ENCODE measurements at regions not wholly inside any gene's neighbourhood (a gene's known extent, or its start where the extent isn't known, plus 50 kb on each side); places are given as distances from the start of the nearest gene placed in this dataset.
"Not testable (repeated sequence)": the region's sequence is repeated elsewhere in the genome, so short reads cannot be mapped to it uniquely, and the experiment has no call there.

- H3K9me3 ChIP-seq (ENCODE audit: low read depth): no peaks in the 10 kb centered on the region
- H3K27ac ChIP-seq: no peak overlapping the region
- no peak overlapping the region for H3K4me3 Mint-ChIP-seq
- no peak overlapping the region for H3K4me2 ChIP-seq
- no peaks in the 10 kb centered on the region for H3K79me2 ChIP-seq (ENCODE audit: low read depth)
- H3K9ac ChIP-seq: no peak overlapping the region
- H3K4me1 Mint-ChIP-seq: peaks cover 6% of the 10 kb centered on the region
- no peak overlapping the region for H3K27ac Mint-ChIP-seq
- TF ChIP-seq EZH2 (IDR thresholded peaks at IDR 0.05) (no peak), EZH2phosphoT487 (IDR thresholded peaks at IDR 0.05) (no peak)
- TF ChIP-seq, protein P1, sequence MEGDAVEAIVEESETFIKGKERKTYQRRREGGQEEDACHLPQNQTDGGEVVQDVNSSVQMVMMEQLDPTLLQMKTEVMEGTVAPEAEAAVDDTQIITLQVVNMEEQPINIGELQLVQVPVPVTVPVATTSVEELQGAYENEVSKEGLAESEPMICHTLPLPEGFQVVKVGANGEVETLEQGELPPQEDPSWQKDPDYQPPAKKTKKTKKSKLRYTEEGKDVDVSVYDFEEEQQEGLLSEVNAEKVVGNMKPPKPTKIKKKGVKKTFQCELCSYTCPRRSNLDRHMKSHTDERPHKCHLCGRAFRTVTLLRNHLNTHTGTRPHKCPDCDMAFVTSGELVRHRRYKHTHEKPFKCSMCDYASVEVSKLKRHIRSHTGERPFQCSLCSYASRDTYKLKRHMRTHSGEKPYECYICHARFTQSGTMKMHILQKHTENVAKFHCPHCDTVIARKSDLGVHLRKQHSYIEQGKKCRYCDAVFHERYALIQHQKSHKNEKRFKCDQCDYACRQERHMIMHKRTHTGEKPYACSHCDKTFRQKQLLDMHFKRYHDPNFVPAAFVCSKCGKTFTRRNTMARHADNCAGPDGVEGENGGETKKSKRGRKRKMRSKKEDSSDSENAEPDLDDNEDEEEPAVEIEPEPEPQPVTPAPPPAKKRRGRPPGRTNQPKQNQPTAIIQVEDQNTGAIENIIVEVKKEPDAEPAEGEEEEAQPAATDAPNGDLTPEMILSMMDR (IDR thresholded peaks at IDR 0.05): no peak
- H3K9me3 Mint-ChIP-seq: no peaks in the 10 kb centered on the region
- H3K27me3 ChIP-seq: no peaks in the 10 kb centered on the region
- no peak overlapping the region for H2AFZ ChIP-seq (replicated peaks)
- H3K27me3 Mint-ChIP-seq (ENCODE audit: insufficient read depth, low read depth): peaks cover 4% of the 10 kb centered on the region
- peaks cover 10% of the 10 kb centered on the region for H3K4me1 ChIP-seq
- H3K36me3 ChIP-seq: no peaks in the 10 kb centered on the region
- DNase-seq (ENCODE audit: low spot score): no peak
- no peaks in the 10 kb centered on the region for H3F3A ChIP-seq (ENCODE audit: low read depth)
- no peaks in the 10 kb centered on the region for H3K36me3 Mint-ChIP-seq
- H3K4me3 ChIP-seq: no peak overlapping the region
- H4K20me1 ChIP-seq (ENCODE audit: low read depth): no peaks in the 10 kb centered on the region
These were observed 234.4 kb downstream of the SHQ1 start for GRCh38 chr3:72613871-72614270.

GRCh38 chr3:72609114-72609513 lies 239.1 kb downstream of the SHQ1 start:
- not testable (repeated sequence) for DNase-seq (ENCODE audit: low spot score); H3K27ac Mint-ChIP-seq; H3K36me3 ChIP-seq; H3K4me1 ChIP-seq; H3K79me2 ChIP-seq (ENCODE audit: low read depth); H2AFZ ChIP-seq (replicated peaks); H3K9me3 Mint-ChIP-seq; H3K4me2 ChIP-seq; H4K20me1 ChIP-seq (ENCODE audit: low read depth); H3K4me3 Mint-ChIP-seq; H3F3A ChIP-seq (ENCODE audit: low read depth); H3K9me3 ChIP-seq (ENCODE audit: low read depth); H3K4me3 ChIP-seq; H3K27ac ChIP-seq; H3K36me3 Mint-ChIP-seq; H3K27me3 Mint-ChIP-seq (ENCODE audit: insufficient read depth, low read depth); H3K27me3 ChIP-seq; H3K9ac ChIP-seq
- peaks cover 21% of the 10 kb centered on the region for H3K4me1 Mint-ChIP-seq

DNA sequence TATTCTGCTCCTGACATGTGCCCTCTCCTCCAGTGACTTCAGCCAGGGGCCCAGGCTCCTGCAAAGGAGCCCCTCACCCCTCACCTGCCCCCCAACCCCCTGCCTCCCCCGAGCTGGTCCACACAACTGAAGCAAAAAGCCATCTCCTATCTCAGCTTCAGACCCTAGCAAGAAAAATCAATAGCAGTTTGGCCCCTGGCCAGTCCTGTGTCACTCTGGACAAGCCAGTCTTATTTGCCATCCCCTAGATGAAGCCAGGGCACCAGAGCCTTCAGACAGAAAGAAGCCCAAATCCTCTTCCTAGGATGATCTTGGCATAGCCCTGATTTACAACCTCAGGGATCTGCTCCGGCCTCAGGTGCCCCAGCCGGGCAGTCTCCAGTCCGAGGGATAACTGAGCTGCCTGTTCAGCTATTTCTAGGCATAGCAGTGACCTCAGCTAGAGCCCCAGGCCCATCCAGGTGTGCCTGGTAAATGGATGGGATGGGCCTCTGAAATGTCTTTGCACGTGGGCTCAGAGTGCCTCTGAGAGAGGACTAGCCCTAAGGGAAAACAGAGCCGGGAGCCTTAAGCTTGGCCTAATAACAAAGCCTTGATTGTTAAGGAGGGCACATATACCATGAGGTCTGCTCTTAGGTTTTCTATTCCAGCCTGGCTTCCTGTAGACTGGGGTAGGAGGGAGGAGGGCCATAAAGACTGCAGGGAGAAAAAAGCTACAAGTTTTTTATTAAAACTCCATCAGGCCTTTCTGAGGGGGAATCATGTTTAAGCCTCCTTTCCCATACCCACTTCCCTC lies 242.0 kb downstream of the SHQ1 start:
- no peak overlapping the region for H3K27ac ChIP-seq
- H3K27me3 Mint-ChIP-seq (ENCODE audit: insufficient read depth, low read depth): peaks cover 11% of the 10 kb centered on the region
- H3K4me2 ChIP-seq: no peak overlapping the region
- no peak overlapping the region for H3K27ac Mint-ChIP-seq
- H3K9me3 Mint-ChIP-seq: no peaks in the 10 kb centered on the region
- H3K9ac ChIP-seq: no peak overlapping the region
- H3K4me3 Mint-ChIP-seq: no peak overlapping the region
- no peaks in the 10 kb centered on the region for H3K9me3 ChIP-seq (ENCODE audit: low read depth)
- H3K4me1 Mint-ChIP-seq: peaks cover 29% of the 10 kb centered on the region
- H4K20me1 ChIP-seq (ENCODE audit: low read depth): no peaks in the 10 kb centered on the region
- H3K36me3 ChIP-seq: no peaks in the 10 kb centered on the region
- peaks cover 12% of the 10 kb centered on the region for H3F3A ChIP-seq (ENCODE audit: low read depth)
- DNase-seq (ENCODE audit: low spot score): no peak
- H3K36me3 Mint-ChIP-seq: no peaks in the 10 kb centered on the region
- no peak overlapping the region for H3K4me3 ChIP-seq
- no peak overlapping the region for H2AFZ ChIP-seq (replicated peaks)
- H3K4me1 ChIP-seq: peaks cover 12% of the 10 kb centered on the region
- TF ChIP-seq, protein P1 (IDR thresholded peaks at IDR 0.05): no peak
- TF ChIP-seq EZH2 (IDR thresholded peaks at IDR 0.05): no peak
- H3K79me2 ChIP-seq (ENCODE audit: low read depth): no peaks in the 10 kb centered on the region
- no peaks in the 10 kb centered on the region for H3K27me3 ChIP-seq

DNA sequence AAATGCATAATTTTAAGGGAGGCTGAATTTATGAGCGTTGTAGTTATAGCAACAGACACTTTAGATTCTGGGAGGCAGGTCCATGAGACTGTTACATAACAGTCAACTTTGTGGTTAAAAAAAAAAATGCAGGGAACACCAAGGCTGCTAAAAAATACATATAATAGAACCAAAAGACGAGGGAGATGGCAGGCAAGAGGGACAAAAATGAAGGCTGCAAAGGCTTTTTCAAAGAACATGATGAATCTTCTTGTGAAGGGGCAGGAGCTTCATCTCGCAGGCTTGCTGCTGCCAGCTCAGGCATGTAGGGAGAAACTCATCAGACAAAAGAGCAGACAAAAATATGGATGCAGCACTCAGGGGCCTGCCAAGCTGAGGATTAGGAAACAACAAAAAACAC lies 243.9 kb downstream of the SHQ1 start:
- no peak for DNase-seq (ENCODE audit: low spot score)
- Histone ChIP-seq H3K27me3 (no peaks in the 10 kb centered on the region), H3K4me2 (no peak overlapping the region), H2AFZ (replicated peaks) (no peak overlapping the region), H3K79me2 (ENCODE audit: low read depth) (no peaks in the 10 kb centered on the region), H3K9me3 (ENCODE audit: low read depth) (no peaks in the 10 kb centered on the region), H4K20me1 (ENCODE audit: low read depth) (no peaks in the 10 kb centered on the region), H3K9ac (no peak overlapping the region), H3F3A (ENCODE audit: low read depth) (peaks cover 29% of the 10 kb centered on the region), H3K27ac (no peak overlapping the region), H3K4me3 (no peak overlapping the region), H3K4me1 (peaks cover 27% of the 10 kb centered on the region), H3K36me3 (no peaks in the 10 kb centered on the region)
- Mint-ChIP-seq H3K27ac (no peak overlapping the region), H3K4me3 (no peak overlapping the region), H3K4me1 (peaks cover 40% of the 10 kb centered on the region), H3K27me3 (ENCODE audit: insufficient read depth, low read depth) (peaks cover 20% of the 10 kb centered on the region), H3K9me3 (no peaks in the 10 kb centered on the region), H3K36me3 (no peaks in the 10 kb centered on the region)
- TF ChIP-seq, protein P1 (IDR thresholded peaks at IDR 0.05): no peak
- TF ChIP-seq EZH2 (IDR thresholded peaks at IDR 0.05) (no peak), EZH2phosphoT487 (IDR thresholded peaks at IDR 0.05) (no peak)
